ENCODE measurements at regions not wholly inside any gene's neighbourhood (a gene's known extent, or its start where the extent isn't known, plus 50 kb on each side); places are given as distances from the start of the nearest gene placed in this dataset.

DNA sequence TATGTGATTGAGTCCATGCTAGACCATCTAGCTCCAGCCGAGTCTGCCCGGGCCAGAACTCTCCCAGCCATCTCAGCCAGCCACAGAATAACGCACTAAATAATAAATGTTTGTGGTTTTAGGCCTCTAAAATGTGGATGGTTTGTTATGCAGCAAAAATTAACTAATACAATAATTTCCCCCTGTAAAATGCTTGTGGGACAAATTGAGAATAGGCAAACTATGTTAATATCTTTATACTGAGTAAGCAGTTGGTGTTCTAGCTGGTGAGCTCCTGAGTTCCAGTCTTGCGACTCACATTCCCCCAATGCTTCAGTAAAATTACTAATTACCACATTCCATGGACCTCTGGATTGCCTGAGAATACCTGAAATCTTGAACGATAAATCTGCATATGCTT, 316.8 kb upstream of the NFE2L3 start:
- TF ChIP-seq, protein P1, sequence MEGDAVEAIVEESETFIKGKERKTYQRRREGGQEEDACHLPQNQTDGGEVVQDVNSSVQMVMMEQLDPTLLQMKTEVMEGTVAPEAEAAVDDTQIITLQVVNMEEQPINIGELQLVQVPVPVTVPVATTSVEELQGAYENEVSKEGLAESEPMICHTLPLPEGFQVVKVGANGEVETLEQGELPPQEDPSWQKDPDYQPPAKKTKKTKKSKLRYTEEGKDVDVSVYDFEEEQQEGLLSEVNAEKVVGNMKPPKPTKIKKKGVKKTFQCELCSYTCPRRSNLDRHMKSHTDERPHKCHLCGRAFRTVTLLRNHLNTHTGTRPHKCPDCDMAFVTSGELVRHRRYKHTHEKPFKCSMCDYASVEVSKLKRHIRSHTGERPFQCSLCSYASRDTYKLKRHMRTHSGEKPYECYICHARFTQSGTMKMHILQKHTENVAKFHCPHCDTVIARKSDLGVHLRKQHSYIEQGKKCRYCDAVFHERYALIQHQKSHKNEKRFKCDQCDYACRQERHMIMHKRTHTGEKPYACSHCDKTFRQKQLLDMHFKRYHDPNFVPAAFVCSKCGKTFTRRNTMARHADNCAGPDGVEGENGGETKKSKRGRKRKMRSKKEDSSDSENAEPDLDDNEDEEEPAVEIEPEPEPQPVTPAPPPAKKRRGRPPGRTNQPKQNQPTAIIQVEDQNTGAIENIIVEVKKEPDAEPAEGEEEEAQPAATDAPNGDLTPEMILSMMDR (IDR thresholded peaks at IDR 0.05 in 2 of 3, conservative IDR thresholded peaks at IDR 0.05 in 1 of 3; ENCODE audit: borderline replicate concordance in 1 of 3, insufficient read depth in 1 of 3, low read depth in 2 of 3, low read length in 2 of 3): no peak
- no peak for TF ChIP-seq SP1 (IDR thresholded peaks at IDR 0.05; ENCODE audit: low read depth)
- TF ChIP-seq POLR2A (IDR thresholded peaks at IDR 0.05; ENCODE audit: borderline replicate concordance, extremely low read depth, insufficient read depth, insufficient read length): no peak
- TF ChIP-seq POLR2AphosphoS5 (IDR thresholded peaks at IDR 0.05; ENCODE audit: low read depth, low read length): no peak
- TF ChIP-seq FOSL1 (IDR thresholded peaks at IDR 0.05; ENCODE audit: low read depth): no peak
- no peak for TF ChIP-seq RAD21 (IDR thresholded peaks at IDR 0.05; ENCODE audit: low read depth)
- no peak for TF ChIP-seq EZH2 (IDR thresholded peaks at IDR 0.05)
- TF ChIP-seq, protein P2, sequence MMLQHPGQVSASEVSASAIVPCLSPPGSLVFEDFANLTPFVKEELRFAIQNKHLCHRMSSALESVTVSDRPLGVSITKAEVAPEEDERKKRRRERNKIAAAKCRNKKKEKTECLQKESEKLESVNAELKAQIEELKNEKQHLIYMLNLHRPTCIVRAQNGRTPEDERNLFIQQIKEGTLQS (IDR thresholded peaks at IDR 0.05): no peak
- TF ChIP-seq CEBPB (IDR thresholded peaks at IDR 0.05; ENCODE audit: low read depth): no peak

Measured in HCT116 (cell line).